Activated CD4-positive, alpha-beta T cell treated with anti-CD3 and anti-CD28 coated beads, Interleukin-2, amount 50 U/mL, for 4 hours (primary cell): ENCODE measurements at regions not wholly inside any gene's neighbourhood (a gene's known extent, or its start where the extent isn't known, plus 50 kb on each side); places are given as distances from the start of the nearest gene placed in this dataset.

Source experiments
- DNase-seq, 2 experiments: peaks; one replicate each; pipeline ENCODE4 v3.0.0-alpha.2; 2020

DNA sequence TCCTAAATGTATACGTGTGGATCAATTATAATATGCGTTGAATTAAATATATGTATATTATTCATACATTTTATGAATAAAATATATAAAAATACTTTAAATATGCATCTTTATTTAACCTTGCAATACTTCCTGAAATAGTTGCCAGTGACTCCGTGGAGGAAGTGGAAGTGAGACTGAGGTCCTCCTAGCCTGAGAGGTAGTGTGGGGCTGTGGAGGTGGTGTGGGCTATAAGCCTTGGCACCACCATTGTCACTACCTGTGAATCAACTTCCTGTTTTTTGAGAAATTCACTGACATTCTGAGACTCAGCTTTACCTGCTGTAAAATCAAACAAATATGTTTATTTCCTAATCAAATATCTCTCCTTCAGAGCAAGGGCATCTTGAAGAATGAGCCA, 514.2 kb downstream of the VRK1 start:
- no peak for DNase-seq

DNA sequence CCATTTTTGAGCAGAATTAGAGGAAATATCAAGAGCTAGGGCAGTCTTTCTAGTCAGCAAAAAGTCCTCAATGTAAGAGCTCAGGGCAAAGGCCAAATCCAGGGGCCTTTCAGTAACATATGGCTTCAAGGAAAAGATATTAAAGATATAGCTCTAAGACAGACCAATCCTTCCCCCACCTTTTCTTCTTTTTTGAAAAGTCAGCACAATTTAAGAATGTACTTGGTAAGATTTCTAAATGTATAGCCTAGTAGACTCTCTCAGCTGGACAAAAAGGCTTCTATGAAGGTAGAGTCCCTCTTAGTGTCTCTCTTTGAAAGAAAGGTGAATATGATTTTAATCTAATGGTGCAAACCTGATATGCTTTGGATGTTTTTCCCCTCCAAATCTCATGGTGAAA, 515.7 kb downstream of the VRK1 start:
- DNase-seq: no peak

GRCh38 chr14:97315790-97316189, 518.6 kb downstream of the VRK1 start:
- no peak for DNase-seq

DNA sequence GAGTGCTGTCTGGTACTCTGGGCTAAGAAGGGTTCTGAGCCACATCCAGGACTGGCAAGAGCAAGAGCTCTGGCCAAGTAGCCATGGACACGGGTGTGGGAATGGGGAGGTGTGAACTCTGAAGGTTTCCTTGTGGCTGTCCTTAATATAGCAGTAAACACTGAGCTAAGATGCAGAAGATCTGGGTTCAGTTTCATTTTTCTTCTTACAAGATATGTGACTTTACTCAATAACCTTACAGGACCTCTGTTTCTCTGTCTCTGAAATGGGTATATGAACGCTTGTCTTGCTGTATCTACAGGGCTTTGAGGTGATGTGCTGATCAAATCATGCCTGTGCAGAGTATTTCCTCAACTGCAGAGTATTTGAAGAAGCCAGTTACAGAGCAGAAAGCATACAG, 521.2 kb downstream of the VRK1 start:
- no peak for DNase-seq

- DNase-seq: no peak
Observed at GRCh38 chr14:97319691-97320090, 522.5 kb downstream of the VRK1 start.

GRCh38 chr14:97328743-97329142, 531.6 kb downstream of the VRK1 start:
- DNase-seq: no peak

DNA sequence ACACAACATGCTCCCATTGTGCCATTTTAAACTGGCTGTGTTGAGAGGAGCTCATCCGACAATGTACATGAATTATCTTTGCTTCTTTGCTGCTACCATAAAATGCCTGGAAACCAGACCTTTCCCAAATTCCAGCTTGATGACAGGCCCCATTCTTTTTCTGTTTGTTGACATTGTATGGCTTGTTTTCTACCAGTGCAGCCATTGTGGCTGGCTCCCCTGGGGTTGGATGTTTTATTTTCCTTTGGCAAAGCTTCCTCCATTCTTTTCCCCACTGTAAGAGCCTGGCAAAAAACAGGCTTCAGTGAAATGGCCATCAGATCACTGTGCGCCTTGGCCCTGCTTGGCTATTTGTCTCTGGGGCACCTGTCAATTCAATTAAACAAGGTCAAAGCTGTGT, 532.5 kb downstream of the VRK1 start:
- no peak for DNase-seq

- no peak for DNase-seq
Observed at GRCh38 chr14:97331058-97331457, 533.9 kb downstream of the VRK1 start.

DNA sequence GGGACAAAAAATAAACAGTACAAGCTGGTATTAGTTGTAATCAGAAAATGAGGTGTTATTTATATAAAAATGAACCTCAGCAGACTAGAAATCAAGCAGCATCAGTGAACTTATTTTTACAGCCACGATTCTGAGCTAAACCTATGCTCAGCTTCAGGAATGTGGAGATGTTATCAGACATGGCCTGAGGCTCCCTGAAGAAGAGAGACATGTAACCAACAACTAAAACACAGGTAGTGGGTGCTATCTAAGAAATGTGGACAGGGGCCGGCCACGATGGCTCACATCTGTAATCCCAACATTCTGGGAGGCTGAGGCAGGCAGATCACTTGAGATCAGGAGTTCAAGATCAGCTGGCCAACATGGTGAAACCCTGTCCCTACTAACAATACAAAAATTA, 534.3 kb downstream of the VRK1 start:
- no peak for DNase-seq

- no peak for DNase-seq
Observed at GRCh38 chr14:97336179-97336578, 539.0 kb downstream of the VRK1 start.

DNA sequence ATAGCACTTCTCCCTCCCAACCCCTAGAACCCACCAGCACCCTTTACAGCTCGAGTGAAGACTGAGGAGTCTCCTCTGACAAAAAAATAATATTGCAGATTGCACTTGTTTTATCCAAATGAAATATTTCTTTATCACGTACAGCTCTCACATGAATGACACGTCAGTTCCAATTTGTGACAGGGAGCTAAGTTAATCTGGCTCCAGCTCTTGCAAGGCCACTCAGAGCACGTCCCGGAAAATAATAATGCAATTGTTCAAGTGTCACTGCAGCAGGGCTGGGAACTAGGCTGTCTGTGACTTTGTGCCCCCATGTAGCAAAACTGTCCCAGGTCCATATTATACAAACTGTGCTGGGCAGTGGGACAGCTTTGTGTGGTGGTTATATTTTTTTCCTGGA, 539.6 kb downstream of the VRK1 start:
- no peak for DNase-seq

DNA sequence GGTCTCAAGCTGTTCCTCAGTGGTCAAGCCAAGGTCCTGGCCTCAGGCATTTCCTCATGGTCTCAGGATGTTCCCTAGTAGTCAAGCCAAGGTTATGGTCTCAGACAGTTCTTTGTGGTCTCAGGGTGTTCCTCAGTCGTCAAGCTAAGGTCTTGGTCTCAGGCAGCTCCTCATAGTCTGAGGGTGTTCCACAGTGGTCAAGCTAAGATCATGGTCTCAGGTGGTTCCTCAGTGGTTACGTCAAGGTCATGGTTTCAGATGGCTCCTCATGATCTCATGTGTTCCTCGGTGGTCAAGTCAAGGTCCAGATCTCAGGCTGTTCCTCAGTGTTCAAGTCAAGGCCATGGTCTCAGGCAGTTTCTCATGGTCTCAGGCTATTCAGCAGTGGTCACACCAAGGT, 540.1 kb downstream of the VRK1 start:
- no peak for DNase-seq

GRCh38 chr14:97337670-97338069, 540.5 kb downstream of the VRK1 start:
- DNase-seq: no peak

DNA sequence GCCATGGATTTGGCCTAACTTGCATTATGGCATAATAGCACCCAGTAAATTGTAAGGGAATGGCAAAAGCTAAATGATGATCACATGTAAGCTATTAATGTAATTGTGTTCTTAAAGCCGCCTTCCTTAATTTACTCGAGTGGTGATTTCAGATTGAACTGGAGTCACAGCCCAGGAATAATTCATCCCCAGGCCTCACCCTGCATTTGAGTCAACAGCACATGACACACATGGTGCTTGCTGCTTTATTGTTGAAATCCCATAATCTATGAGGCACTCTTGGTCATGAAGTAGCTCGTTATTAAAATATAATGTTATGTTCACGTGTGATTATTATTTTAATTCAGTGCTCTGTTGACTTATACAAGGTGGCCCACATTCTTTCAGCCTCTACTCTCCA, 547.5 kb downstream of the VRK1 start:
- DNase-seq: no peak

DNA sequence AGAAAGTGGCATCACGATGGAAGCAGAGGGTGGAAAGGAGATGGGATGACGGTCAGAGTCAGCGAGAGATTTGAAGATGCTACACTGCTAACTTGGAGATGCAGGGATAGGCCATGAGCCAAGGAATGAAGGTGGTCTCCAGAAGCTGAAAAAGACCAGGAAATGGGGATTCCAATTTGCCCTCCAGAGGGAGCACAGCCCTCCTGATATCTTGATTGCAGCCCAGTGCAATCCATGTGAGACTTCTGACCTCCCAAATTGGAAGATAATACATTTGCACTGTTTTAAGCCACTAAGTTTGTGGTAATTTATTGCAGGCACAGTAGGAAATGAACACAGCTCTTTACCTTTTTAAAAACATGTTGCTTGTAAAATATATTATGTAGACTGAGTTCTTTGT, 549.5 kb downstream of the VRK1 start:
- no peak for DNase-seq

GRCh38 chr14:97349463-97349862, 552.3 kb downstream of the VRK1 start:
- no peak for DNase-seq

DNA sequence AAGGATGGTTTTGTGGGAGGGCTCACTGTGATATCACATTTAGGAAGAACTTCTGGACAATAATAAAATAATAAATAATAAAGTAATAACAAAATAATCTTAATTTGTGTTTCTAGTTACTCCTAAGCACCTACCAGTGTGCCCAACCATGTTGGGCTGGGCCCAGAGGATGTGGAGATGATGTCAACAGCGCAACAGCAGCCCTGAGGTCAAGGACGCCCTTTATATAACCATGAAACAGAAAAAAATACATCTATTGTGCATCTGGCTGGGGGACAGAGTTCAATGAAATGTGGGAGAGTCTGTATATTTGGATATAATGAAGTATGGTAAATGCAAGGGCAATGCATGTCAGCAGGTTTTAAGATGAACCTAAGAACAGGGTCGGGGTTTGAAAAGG, 552.8 kb downstream of the VRK1 start:
- no peak for DNase-seq

DNA sequence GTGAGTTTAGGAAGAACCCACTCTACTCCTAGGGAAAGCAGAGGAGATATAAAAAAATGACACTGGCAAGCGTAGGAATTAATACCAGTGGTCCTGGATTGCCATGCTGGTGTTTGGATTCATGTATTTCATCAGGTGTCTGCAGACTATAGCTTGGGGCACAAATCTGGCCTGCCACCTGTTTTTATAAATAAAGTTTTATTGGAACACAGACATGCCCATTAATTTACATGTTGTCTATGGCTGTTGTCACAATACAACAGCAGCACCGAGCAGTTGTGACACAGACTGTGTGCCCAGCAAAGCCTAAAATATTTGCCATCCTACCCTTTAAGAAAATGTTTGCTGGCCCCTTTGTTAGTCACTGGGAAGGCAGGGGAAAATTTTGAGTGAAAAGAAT, 553.2 kb downstream of the VRK1 start:
- DNase-seq: no peak

DNA sequence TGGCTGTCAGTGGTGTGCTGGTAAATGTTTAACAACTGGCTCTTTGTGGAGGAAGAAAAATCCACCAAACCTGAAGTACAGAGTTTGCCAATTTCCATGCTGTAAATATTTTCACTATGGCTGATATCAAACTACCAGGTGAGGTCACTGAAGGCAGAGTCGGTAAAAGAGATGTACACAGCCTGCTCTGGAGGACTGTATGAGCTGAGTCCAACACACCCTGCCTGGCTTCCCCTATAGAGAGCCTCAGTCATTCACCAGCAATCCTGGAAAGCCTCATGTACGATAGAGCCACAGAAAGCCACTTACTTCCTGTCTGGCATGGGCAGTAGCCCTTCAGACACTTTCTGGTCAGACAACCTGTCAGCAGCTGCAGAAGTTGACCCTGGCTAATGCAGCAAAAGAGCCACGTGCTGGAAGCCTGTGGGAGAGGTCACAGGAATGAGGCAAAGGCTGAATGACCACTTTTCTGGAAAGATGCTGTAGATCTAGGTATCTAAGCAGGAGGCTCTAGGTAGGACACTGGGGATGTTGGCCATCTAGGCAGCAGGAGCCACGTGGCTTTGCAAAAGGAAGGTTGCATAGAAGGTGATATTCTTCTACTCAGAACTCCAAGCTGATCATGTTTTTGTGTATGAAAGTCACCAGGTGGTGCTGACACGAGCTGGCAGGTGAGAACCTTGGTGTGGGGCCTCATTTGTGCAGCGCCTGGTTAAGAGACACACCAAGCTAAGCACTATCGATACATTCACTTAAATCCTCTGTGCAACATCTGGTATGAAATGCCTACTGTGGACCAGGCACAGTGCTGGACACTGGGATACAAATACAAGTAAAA, 553.9 kb downstream of the VRK1 start:
- DNase-seq: no peak

- DNase-seq: no peak
Observed at GRCh38 chr14:97353102-97353501, 555.9 kb downstream of the VRK1 start.

DNA sequence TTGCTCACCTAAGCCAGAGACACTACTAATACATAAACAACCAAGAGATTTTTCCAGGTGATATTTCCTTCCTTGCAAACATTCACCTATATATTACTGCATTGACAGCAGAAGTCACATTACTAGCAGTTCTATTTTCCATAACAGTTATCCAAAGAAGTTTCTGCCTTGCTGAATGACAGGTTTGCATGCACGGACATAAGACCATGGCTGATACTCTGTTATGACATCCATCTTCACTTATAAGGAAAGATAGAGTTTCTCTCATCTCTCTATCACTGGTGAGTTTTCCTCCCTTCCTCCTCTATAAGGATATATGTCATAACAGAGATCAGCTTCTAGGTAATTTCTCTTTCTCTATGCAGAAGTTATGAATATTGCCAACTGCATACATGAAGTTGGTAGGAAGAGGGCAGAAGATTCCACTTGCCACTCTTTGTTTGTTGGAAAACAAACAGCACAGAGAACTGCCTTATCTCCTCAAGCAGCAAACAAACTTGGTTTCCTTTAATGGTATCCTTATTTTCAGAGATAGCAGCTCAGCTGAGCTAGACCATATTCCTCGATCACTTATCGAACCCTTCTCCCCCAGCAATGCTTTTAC, 557.0 kb downstream of the VRK1 start:
- DNase-seq: no peak

GRCh38 chr14:97359341-97359740, 562.2 kb downstream of the VRK1 start:
- DNase-seq: no peak

- DNase-seq: no peak
Observed at GRCh38 chr14:97361181-97361580, 564.0 kb downstream of the VRK1 start.

DNA sequence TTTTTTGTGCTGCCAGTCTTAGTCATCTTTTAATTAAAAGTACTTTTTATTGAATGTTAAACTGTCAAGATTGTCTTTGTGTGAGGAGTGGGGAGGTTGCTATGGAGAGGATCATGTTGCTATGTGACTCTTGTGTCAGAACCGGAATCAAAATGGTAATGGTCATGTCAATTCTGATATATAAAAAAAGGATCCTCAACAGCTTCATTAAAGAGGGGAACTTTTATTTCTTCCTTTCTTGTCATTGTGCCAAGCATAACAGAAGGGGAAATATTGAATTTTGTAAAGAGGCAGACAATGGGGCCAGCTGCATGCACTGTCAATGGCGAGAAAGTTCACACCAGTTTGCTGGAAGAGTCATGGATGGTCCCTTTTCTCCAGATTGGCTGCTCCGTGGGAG, 564.8 kb downstream of the VRK1 start:
- DNase-seq: no peak

- no peak for DNase-seq
Observed at GRCh38 chr14:97366400-97366799, 569.2 kb downstream of the VRK1 start.
